Psoas muscle (tissue), 7 donors: ENCODE measurements at regions not wholly inside any gene's neighbourhood (a gene's known extent, or its start where the extent isn't known, plus 50 kb on each side); places are given as distances from the start of the nearest gene placed in this dataset.

Source experiments
- ATAC-seq, 4 donors: fragments of 200-7000 bp; cut with Tn5 transposase; one replicate each; pipeline ENCODE4 v1.9.1; 2020; ENCODE audit warnings: moderate library complexity in 3 of 4, mild to moderate bottlenecking in 2 of 4
- DNase-seq, 2 donors: peaks; one replicate each; pipeline ENCODE4 v3.0.0-alpha.2; 2020
- H3K27ac ChIP-seq: fragments of 200-600 bp; one replicate; pipeline ENCODE4 v1.8.0; 2022
- H3K27me3 ChIP-seq, 3 donors: fragments of 200-600 bp in 1 of 3; one replicate each; pipeline versions ENCODE4 v1.6.1 to v1.8.0; 2013 to 2022; ENCODE audit warnings: low read length in 2 of 3, mild to moderate bottlenecking in 2 of 3, moderate library complexity in 1 of 3; ENCODE audit not compliant: insufficient read depth in 3 of 3
- H3K36me3 ChIP-seq, 2 donors: fragments of 200-600 bp in 1 of 2; one replicate each; pipeline versions ENCODE4 v1.6.1 to v1.8.0; 2013 to 2022; ENCODE audit warnings: low read depth in 1 of 2, mild to moderate bottlenecking in 1 of 2, moderate library complexity in 1 of 2; ENCODE audit not compliant: insufficient read depth in 1 of 2
- H3K4me1 ChIP-seq: fragments of 200-600 bp; one replicate; pipeline ENCODE4 v1.8.0; 2022
- H3K4me3 ChIP-seq: fragments of 200-600 bp; one replicate; pipeline ENCODE4 v1.8.0; 2022; ENCODE audit warnings: mild to moderate bottlenecking
- H3K9me3 ChIP-seq: fragments of 200-600 bp; one replicate; pipeline ENCODE4 v1.8.0; 2022
- CTCF ChIP-seq: fragments of 200-600 bp; IDR thresholded peaks from one replicate; pipeline ENCODE4 v1.8.0; 2022; ENCODE audit warnings: antibody characterized with exemption
- WGBS, 3 donors: extraction: QIAGEN DNeasy Blood & Tissue Kit; methylation state at CpG; one replicate each; pipeline versions ENCODE4 v1.1.6 to v1.1.7; 2013; 5-methylcytosine and 5-hydroxymethylcytosine counted together
- intact Hi-C, 2 donors: fragments of 100-400 bp; cut with DNase I; formaldehyde crosslinking; loops; one replicate each; pipeline versions ENCODE4 v1.11.0 to v1.14.2; 2022
- donor health status: healthy with polysubstance abuse.
- donor health status: DM: no; HTN: no; CAD: no; lungs with moderate emphysema.
- donor health status: Bipolar disorder and iron deficiency.
- donor health status: healthy.
- donor health status: DM: yes; HTN: yes; CAD: no.
- donor health status: DM: no; HTN: no; CAD: no.
- donor health status: DM: yes; HTN: yes; CAD: no.

GRCh38 chr9:99725852-99726251 is 95.8 kb upstream of the NR4A3 start:
- no peaks in the 10 kb centered on the region for H3K9me3 ChIP-seq
- intact Hi-C loops, result no loop called here
- no peak for TF ChIP-seq CTCF

GRCh38 chr9:99726758-99727157 is 94.9 kb upstream of the NR4A3 start:
- H3K27ac ChIP-seq, result no peak overlapping the region
- H3K4me3 ChIP-seq, result no peak overlapping the region
- H3K27me3 ChIP-seq, result no peaks in the 10 kb centered on the region
- no peaks in the 10 kb centered on the region for H3K4me1 ChIP-seq
- intact Hi-C loops, result no loop called here
- ATAC-seq, result peak in 2 of 4 donors; percentile 19 to 44
- no peaks in the 10 kb centered on the region for H3K9me3 ChIP-seq
- H3K36me3 ChIP-seq, result no peaks in the 10 kb centered on the region
- DNase-seq, result no peak
- TF ChIP-seq CTCF, result no peak

More at GRCh38 chr9:99725852-99726251, 95.8 kb upstream of the NR4A3 start:
- ATAC-seq, result no peak
- no peak for DNase-seq
- Histone ChIP-seq H3K4me1 (no peaks in the 10 kb centered on the region), H3K4me3 (no peak overlapping the region), H3K27ac (no peak overlapping the region), H3K27me3 (no peaks in the 10 kb centered on the region), H3K36me3 (no peaks in the 10 kb centered on the region)

GRCh38 chr9:99730062-99730461 is 91.6 kb upstream of the NR4A3 start:
- H3K27ac ChIP-seq, result no peak overlapping the region
- 89 to 92% (median 92%) methylated on average over 2 of the region's 2 CpGs for WGBS, 3 donors
- H3K4me3 ChIP-seq, result no peak overlapping the region
- no peaks in the 10 kb centered on the region for H3K27me3 ChIP-seq
- no peak for DNase-seq
- no peaks in the 10 kb centered on the region for H3K4me1 ChIP-seq
- H3K36me3 ChIP-seq, result no peaks in the 10 kb centered on the region
- no peak for ATAC-seq
- no peaks in the 10 kb centered on the region for H3K9me3 ChIP-seq
- intact Hi-C loops, result no loop called here
- no peak for TF ChIP-seq CTCF

GRCh38 chr9:99731950-99732349 is 89.7 kb upstream of the NR4A3 start:
- no peaks in the 10 kb centered on the region for H3K27me3 ChIP-seq
- no peaks in the 10 kb centered on the region for H3K4me1 ChIP-seq
- intact Hi-C loops, result no loop called here
- no peaks in the 10 kb centered on the region for H3K9me3 ChIP-seq
- H3K4me3 ChIP-seq, result no peak overlapping the region
- H3K36me3 ChIP-seq, result no peaks in the 10 kb centered on the region
- WGBS, 3 donors, result 75 to 80% (median 76%) methylated on average over 2 of the region's 2 CpGs
- H3K27ac ChIP-seq, result no peak overlapping the region
- DNase-seq (no peak), ATAC-seq (no peak)
- TF ChIP-seq CTCF, result no peak

- no peak for TF ChIP-seq CTCF
- Histone ChIP-seq H3K27ac (no peak overlapping the region), H3K9me3 (no peaks in the 10 kb centered on the region), H3K36me3 (no peaks in the 10 kb centered on the region), H3K27me3 (no peaks in the 10 kb centered on the region), H3K4me3 (no peak overlapping the region), H3K4me1 (no peaks in the 10 kb centered on the region)
- peak in 2 of 4 donors; percentile 63 to 76 for ATAC-seq
- 38 to 49% (median 44%) methylated on average over 5 of the region's 5 CpGs for WGBS, 3 donors
- no peak for DNase-seq
- intact Hi-C loops, result no loop called here
Measured at GRCh38 chr9:99732715-99733114, 89.0 kb upstream of the NR4A3 start.
